ENCODE measurements at regions not wholly inside any gene's neighbourhood (a gene's known extent, or its start where the extent isn't known, plus 50 kb on each side); places are given as distances from the start of the nearest gene placed in this dataset.

DNA sequence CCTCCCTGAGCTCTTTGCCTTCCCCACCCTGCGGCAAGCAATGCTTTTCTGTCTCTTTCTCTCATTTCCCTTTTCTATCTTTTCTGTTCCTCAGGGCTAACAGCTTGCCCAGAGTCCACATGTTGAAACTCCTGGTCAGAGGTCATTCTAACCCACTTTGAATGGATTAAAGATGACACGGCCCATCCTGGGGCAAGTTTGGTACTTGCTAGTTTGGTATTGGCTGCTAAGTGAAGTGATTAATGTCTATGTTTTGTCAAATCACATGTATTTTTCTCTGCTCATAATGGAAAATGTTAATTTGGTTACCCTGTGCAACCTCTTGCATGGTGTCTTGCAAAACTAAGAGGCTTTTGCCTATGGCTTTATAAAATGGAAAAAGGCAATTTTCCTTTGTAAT, 960.2 kb downstream of the CNTNAP5 start:
- TF ChIP-seq, protein P1, sequence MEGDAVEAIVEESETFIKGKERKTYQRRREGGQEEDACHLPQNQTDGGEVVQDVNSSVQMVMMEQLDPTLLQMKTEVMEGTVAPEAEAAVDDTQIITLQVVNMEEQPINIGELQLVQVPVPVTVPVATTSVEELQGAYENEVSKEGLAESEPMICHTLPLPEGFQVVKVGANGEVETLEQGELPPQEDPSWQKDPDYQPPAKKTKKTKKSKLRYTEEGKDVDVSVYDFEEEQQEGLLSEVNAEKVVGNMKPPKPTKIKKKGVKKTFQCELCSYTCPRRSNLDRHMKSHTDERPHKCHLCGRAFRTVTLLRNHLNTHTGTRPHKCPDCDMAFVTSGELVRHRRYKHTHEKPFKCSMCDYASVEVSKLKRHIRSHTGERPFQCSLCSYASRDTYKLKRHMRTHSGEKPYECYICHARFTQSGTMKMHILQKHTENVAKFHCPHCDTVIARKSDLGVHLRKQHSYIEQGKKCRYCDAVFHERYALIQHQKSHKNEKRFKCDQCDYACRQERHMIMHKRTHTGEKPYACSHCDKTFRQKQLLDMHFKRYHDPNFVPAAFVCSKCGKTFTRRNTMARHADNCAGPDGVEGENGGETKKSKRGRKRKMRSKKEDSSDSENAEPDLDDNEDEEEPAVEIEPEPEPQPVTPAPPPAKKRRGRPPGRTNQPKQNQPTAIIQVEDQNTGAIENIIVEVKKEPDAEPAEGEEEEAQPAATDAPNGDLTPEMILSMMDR (conservative IDR thresholded peaks at IDR 0.05; ENCODE audit: low read depth, low read length): no peak
- TF ChIP-seq POLR2A (IDR thresholded peaks at IDR 0.05; ENCODE audit: low read depth, low read length): no peak
- TF ChIP-seq USF2 (IDR thresholded peaks at IDR 0.05; ENCODE audit: low read depth, low read length): no peak
- TF ChIP-seq RAD21 (IDR thresholded peaks at IDR 0.05; ENCODE audit: low read length): no peak
- no peak for TF ChIP-seq CHD1 (IDR thresholded peaks at IDR 0.05; ENCODE audit: low read depth, low read length)
- TF ChIP-seq MXI1 (IDR thresholded peaks at IDR 0.05; ENCODE audit: borderline replicate concordance, low read depth, low read length): no peak
- TF ChIP-seq CEBPB (IDR thresholded peaks at IDR 0.05; ENCODE audit: low read depth, low read length): no peak
- no peak for TF ChIP-seq RFX5 (IDR thresholded peaks at IDR 0.05; ENCODE audit: low read depth, low read length)
- no peak for TF ChIP-seq MAZ (IDR thresholded peaks at IDR 0.05; ENCODE audit: borderline replicate concordance, low read depth, low read length)
- no peak for TF ChIP-seq BHLHE40 (IDR thresholded peaks at IDR 0.05; ENCODE audit: low read depth, low read length)
- no peak for TF ChIP-seq RCOR1 (IDR thresholded peaks at IDR 0.05; ENCODE audit: insufficient replicate concordance, low read length)
- TF ChIP-seq MAFK (IDR thresholded peaks at IDR 0.05; ENCODE audit: low read depth, low read length): no peak
- TF ChIP-seq ELK1 (IDR thresholded peaks at IDR 0.05; ENCODE audit: borderline replicate concordance, low read depth, low read length): no peak

All from IMR-90 (cell line).